Daoy (cell line): ENCODE measurements at regions not wholly inside any gene's neighbourhood (a gene's known extent, or its start where the extent isn't known, plus 50 kb on each side); places are given as distances from the start of the nearest gene placed in this dataset.

Experiments
- DNase-seq: peaks from one replicate; pipeline ENCODE4 v3.0.0-alpha.2; 2015; ENCODE audit warnings: low read depth

GRCh38 chr1:58997637-58998036, 213.8 kb upstream of the JUN start:
- DNase-seq: no peak

GRCh38 chr1:58999676-59000075, 215.8 kb upstream of the JUN start:
- no peak for DNase-seq

GRCh38 chr1:59004755-59005154, 220.9 kb upstream of the JUN start:
- no peak for DNase-seq

GRCh38 chr1:59005491-59006288, 221.8 kb upstream of the JUN start:
- DNase-seq: no peak

- no peak for DNase-seq
Measured at GRCh38 chr1:59006289-59006658, 222.4 kb upstream of the JUN start.

GRCh38 chr1:59006932-59007331, 223.1 kb upstream of the JUN start:
- DNase-seq: no peak

GRCh38 chr1:59007429-59007819, 223.6 kb upstream of the JUN start:
- no peak for DNase-seq

GRCh38 chr1:59007820-59008598, 224.2 kb upstream of the JUN start:
- DNase-seq: peak; percentile 38

- DNase-seq: peak; percentile 68
Measured at GRCh38 chr1:59008599-59009347, 224.9 kb upstream of the JUN start.

- DNase-seq: no peak
Measured at GRCh38 chr1:59011663-59012062, 227.8 kb upstream of the JUN start.

- no peak for DNase-seq
Measured at GRCh38 chr1:59012378-59012777, 228.5 kb upstream of the JUN start.

- peak; percentile 55 for DNase-seq
Measured at GRCh38 chr1:59013276-59013927, 229.6 kb upstream of the JUN start.

- no peak for DNase-seq
Measured at GRCh38 chr1:59013928-59014279, 230.1 kb upstream of the JUN start.

- no peak for DNase-seq
Measured at GRCh38 chr1:59014827-59015226, 231.0 kb upstream of the JUN start.

- peak; percentile 86 for DNase-seq
Measured at GRCh38 chr1:59015708-59016107, 231.9 kb upstream of the JUN start.

GRCh38 chr1:59016390-59016789, 232.5 kb upstream of the JUN start:
- DNase-seq: peak; percentile 31

GRCh38 chr1:59017501-59018231, 233.8 kb upstream of the JUN start:
- DNase-seq: peak; percentile 21

- DNase-seq: no peak
Measured at GRCh38 chr1:59018446-59018845, 234.6 kb upstream of the JUN start.

GRCh38 chr1:59018860-59019259, 235.0 kb upstream of the JUN start:
- no peak for DNase-seq

- peak; percentile 89 for DNase-seq
Measured at GRCh38 chr1:59020151-59020997, 236.5 kb upstream of the JUN start.
